Subcutaneous abdominal adipose tissue (tissue), 5 donors: ENCODE measurements at regions not wholly inside any gene's neighbourhood (a gene's known extent, or its start where the extent isn't known, plus 50 kb on each side); places are given as distances from the start of the nearest gene placed in this dataset.

ENCODE experiments used
- H3K27ac ChIP-seq: one replicate; pipeline ENCODE4 v1.7.0; 2013; ENCODE audit warnings: low read depth, mild to moderate bottlenecking, inconsistent platforms, low read length, moderate library complexity
- H3K27me3 ChIP-seq, 5 donors: one replicate each; pipeline ENCODE4 v1.7.0; 2013; ENCODE audit warnings: low read length in 5 of 5, inconsistent platforms in 1 of 5; ENCODE audit not compliant: control insufficient read depth in 5 of 5, insufficient read depth in 4 of 5
- H3K36me3 ChIP-seq, 5 donors: one replicate each; pipeline ENCODE4 v1.7.0; 2013; ENCODE audit warnings: low read length in 5 of 5; ENCODE audit not compliant: control insufficient read depth in 5 of 5, insufficient read depth in 5 of 5
- H3K4me1 ChIP-seq, 5 donors: one replicate each; pipeline ENCODE4 v1.7.0; 2013; ENCODE audit warnings: low read length in 5 of 5, mild to moderate bottlenecking in 3 of 5, moderate library complexity in 1 of 5; ENCODE audit not compliant: control insufficient read depth in 5 of 5, insufficient read depth in 5 of 5
- H3K4me3 ChIP-seq, 5 donors: one replicate each; pipeline ENCODE4 v1.7.0; 2013; ENCODE audit warnings: low read length in 5 of 5, low read depth in 1 of 5
- H3K9ac ChIP-seq, 5 donors: one replicate each; pipeline ENCODE4 v1.7.0; 2013; ENCODE audit warnings: low read length in 5 of 5, mild to moderate bottlenecking in 4 of 5, moderate library complexity in 3 of 5
- H3K9me3 ChIP-seq, 5 donors: one replicate each; pipeline ENCODE4 v1.7.0; 2013; ENCODE audit warnings: low read length in 5 of 5; ENCODE audit not compliant: control insufficient read depth in 5 of 5
- donor health status: healthy.
- donor health status: healthy.
- donor health status: healthy.
- donor health status: healthy.
- donor health status: healthy.

GRCh38 chr4:81997313-81997712 lies 376.5 kb downstream of the HNRNPD start:
- H3K27ac ChIP-seq = no peak overlapping the region
- no peaks in the 10 kb centered on the region for H3K4me1 ChIP-seq
- no peak overlapping the region for H3K4me3 ChIP-seq
- no peaks in the 10 kb centered on the region for H3K36me3 ChIP-seq
- H3K27me3 ChIP-seq = no peaks in the 10 kb centered on the region
- no peaks in the 10 kb centered on the region for H3K9me3 ChIP-seq
- no peak overlapping the region for H3K9ac ChIP-seq

- no peak overlapping the region for H3K27ac ChIP-seq
- H3K9ac ChIP-seq = no peak overlapping the region
- H3K9me3 ChIP-seq = no peaks in the 10 kb centered on the region
- H3K4me3 ChIP-seq = no peak overlapping the region
- H3K4me1 ChIP-seq = no peaks in the 10 kb centered on the region
- no peaks in the 10 kb centered on the region for H3K27me3 ChIP-seq
- no peaks in the 10 kb centered on the region for H3K36me3 ChIP-seq
Measured at GRCh38 chr4:81990898-81991297, 382.9 kb downstream of the HNRNPD start.

- H3K4me1 ChIP-seq = no peaks in the 10 kb centered on the region
- H3K36me3 ChIP-seq = no peaks in the 10 kb centered on the region
- H3K27me3 ChIP-seq = no peaks in the 10 kb centered on the region
- H3K4me3 ChIP-seq = no peak overlapping the region
- no peaks in the 10 kb centered on the region for H3K9me3 ChIP-seq
- no peak overlapping the region for H3K9ac ChIP-seq
- H3K27ac ChIP-seq = no peak overlapping the region
Measured at GRCh38 chr4:81990211-81990610, 383.6 kb downstream of the HNRNPD start.

- H3K9ac ChIP-seq = no peak overlapping the region
Measured at GRCh38 chr4:81989202-81989601, 384.6 kb downstream of the HNRNPD start.

GRCh38 chr4:81988178-81988577 lies 385.6 kb downstream of the HNRNPD start:
- no peaks in the 10 kb centered on the region for H3K4me1 ChIP-seq
- H3K36me3 ChIP-seq = no peaks in the 10 kb centered on the region
- H3K27ac ChIP-seq = no peak overlapping the region
- no peaks in the 10 kb centered on the region for H3K27me3 ChIP-seq
- no peak overlapping the region for H3K9ac ChIP-seq
- H3K4me3 ChIP-seq = no peak overlapping the region
- no peaks in the 10 kb centered on the region for H3K9me3 ChIP-seq

More at GRCh38 chr4:81989202-81989601, 384.6 kb downstream of the HNRNPD start:
- Histone ChIP-seq H3K36me3 (no peaks in the 10 kb centered on the region), H3K9me3 (no peaks in the 10 kb centered on the region), H3K4me3 (no peak overlapping the region), H3K27me3 (no peaks in the 10 kb centered on the region), H3K4me1 (no peaks in the 10 kb centered on the region), H3K27ac (no peak overlapping the region)

GRCh38 chr4:81984746-81985145 lies 389.0 kb downstream of the HNRNPD start:
- Histone ChIP-seq H3K27me3 (no peaks in the 10 kb centered on the region), H3K9me3 (no peaks in the 10 kb centered on the region), H3K36me3 (no peaks in the 10 kb centered on the region), H3K4me3 (no peak overlapping the region), H3K9ac (no peak overlapping the region), H3K4me1 (no peaks in the 10 kb centered on the region), H3K27ac (no peak overlapping the region)

GRCh38 chr4:81982846-81983540 lies 390.8 kb downstream of the HNRNPD start:
- Histone ChIP-seq H3K9ac (no peak overlapping the region), H3K36me3 (no peaks in the 10 kb centered on the region), H3K27ac (no peak overlapping the region), H3K4me1 (no peaks in the 10 kb centered on the region), H3K9me3 (no peaks in the 10 kb centered on the region), H3K27me3 (no peaks in the 10 kb centered on the region), H3K4me3 (no peak overlapping the region)

- H3K27ac ChIP-seq = no peak overlapping the region
- no peak overlapping the region for H3K9ac ChIP-seq
- no peak overlapping the region for H3K4me3 ChIP-seq
- no peaks in the 10 kb centered on the region for H3K9me3 ChIP-seq
- no peaks in the 10 kb centered on the region for H3K36me3 ChIP-seq
- H3K27me3 ChIP-seq = no peaks in the 10 kb centered on the region
- no peaks in the 10 kb centered on the region for H3K4me1 ChIP-seq
Measured at GRCh38 chr4:81981218-81981617, 392.6 kb downstream of the HNRNPD start.

- H3K36me3 ChIP-seq = no peaks in the 10 kb centered on the region
- H3K9me3 ChIP-seq = no peaks in the 10 kb centered on the region
- H3K4me1 ChIP-seq = no peaks in the 10 kb centered on the region
- H3K9ac ChIP-seq = no peak overlapping the region
- H3K27ac ChIP-seq = no peak overlapping the region
- H3K27me3 ChIP-seq = no peaks in the 10 kb centered on the region
- no peak overlapping the region for H3K4me3 ChIP-seq
Measured at GRCh38 chr4:81974523-81974922, 399.3 kb downstream of the HNRNPD start.

- Histone ChIP-seq H3K27me3 (no peaks in the 10 kb centered on the region), H3K9ac (no peak overlapping the region), H3K4me3 (no peak overlapping the region), H3K9me3 (no peaks in the 10 kb centered on the region), H3K36me3 (no peaks in the 10 kb centered on the region), H3K4me1 (no peaks in the 10 kb centered on the region), H3K27ac (no peak overlapping the region)
Measured at GRCh38 chr4:81971637-81972381, 402.0 kb downstream of the HNRNPD start.
